Fibroblast of lung (primary cell): ENCODE measurements at regions not wholly inside any gene's neighbourhood (a gene's known extent, or its start where the extent isn't known, plus 50 kb on each side); places are given as distances from the start of the nearest gene placed in this dataset.

ENCODE experiments used
- DNase-seq, 2 donors: peaks; one replicate each; pipeline versions ENCODE4 v3.0.0 to v3.0.0-alpha.2; 2010; ENCODE audit warnings: low read depth in 2 of 2
- H2AFZ ChIP-seq: 2 replicates; pipeline ENCODE4 v1.5.1; 2012; ENCODE audit warnings: low read length, control low read depth, inconsistent platforms
- H3K27ac ChIP-seq: 2 replicates; pipeline ENCODE4 v1.5.1; 2011; ENCODE audit warnings: low read length, control low read depth; ENCODE audit not compliant: insufficient read depth
- H3K27me3 ChIP-seq: 2 replicates; pipeline ENCODE4 v1.5.1; 2011; ENCODE audit warnings: mild to moderate bottlenecking, low read length; ENCODE audit not compliant: control insufficient read depth, insufficient read depth
- H3K36me3 ChIP-seq: 2 replicates; pipeline ENCODE4 v1.5.1; 2011; ENCODE audit warnings: low read length; ENCODE audit not compliant: control insufficient read depth, insufficient read depth
- H3K4me1 ChIP-seq: 2 replicates; pipeline ENCODE4 v1.5.1; 2011; ENCODE audit warnings: low read length; ENCODE audit not compliant: control insufficient read depth, insufficient read depth; ENCODE audit errors: extremely low read depth
- H3K4me2 ChIP-seq: 2 replicates; pipeline ENCODE4 v1.5.1; 2011; ENCODE audit warnings: low read length, control low read depth; ENCODE audit not compliant: insufficient read depth; ENCODE audit errors: extremely low read depth
- H3K4me3 ChIP-seq, 4 experiments: fragments of 200-600 bp in 1 of 4; sonication (generic) in 1 of 4; replicated peaks in 1 of 4; 2 replicates each; pipeline ENCODE4 v1.5.1; 2011 to 2016; ENCODE audit warnings: low read length in 4 of 4, low read depth in 3 of 4, mild to moderate bottlenecking in 3 of 4, control low read depth in 2 of 4, inconsistent platforms in 1 of 4, mixed read lengths in 1 of 4; ENCODE audit not compliant: insufficient read depth in 1 of 4; ENCODE audit errors: control extremely low read depth in 1 of 4
- H3K79me2 ChIP-seq: 2 replicates; pipeline ENCODE4 v1.5.1; 2012; ENCODE audit warnings: mild to moderate bottlenecking, low read length, inconsistent platforms; ENCODE audit not compliant: control insufficient read depth, insufficient read depth
- H3K9ac ChIP-seq: 2 replicates; pipeline ENCODE4 v1.5.1; 2011; ENCODE audit warnings: mild to moderate bottlenecking, low read length, control low read depth; ENCODE audit not compliant: insufficient read depth
- H3K9me3 ChIP-seq: 2 replicates; pipeline ENCODE4 v1.5.1; 2012; ENCODE audit warnings: low read depth, low read length; ENCODE audit not compliant: control insufficient read depth, insufficient read depth
- H4K20me1 ChIP-seq: 2 replicates; pipeline ENCODE4 v1.5.1; 2011; ENCODE audit warnings: low read length; ENCODE audit not compliant: control insufficient read depth, insufficient read depth; ENCODE audit errors: extremely low read depth
- EZH2 ChIP-seq: IDR thresholded peaks from 2 replicates; pipeline ENCODE4 v1.5.1; 2012; ENCODE audit warnings: low read length, control low read depth, mild to moderate bottlenecking; ENCODE audit errors: missing control alignments
- TF ChIP-seq, protein P1 (sequence below), 2 donors: IDR thresholded peaks in 1 of 2; conservative IDR thresholded peaks in 1 of 2; 1 replicate in 1 of 2; 2 replicates in 1 of 2; pipeline ENCODE4 v1.5.1; 2011 to 2012; ENCODE audit warnings: low read length in 2 of 2, control low read depth in 1 of 2, inconsistent platforms in 1 of 2, low read depth in 1 of 2, mild to moderate bottlenecking in 1 of 2

DNA sequence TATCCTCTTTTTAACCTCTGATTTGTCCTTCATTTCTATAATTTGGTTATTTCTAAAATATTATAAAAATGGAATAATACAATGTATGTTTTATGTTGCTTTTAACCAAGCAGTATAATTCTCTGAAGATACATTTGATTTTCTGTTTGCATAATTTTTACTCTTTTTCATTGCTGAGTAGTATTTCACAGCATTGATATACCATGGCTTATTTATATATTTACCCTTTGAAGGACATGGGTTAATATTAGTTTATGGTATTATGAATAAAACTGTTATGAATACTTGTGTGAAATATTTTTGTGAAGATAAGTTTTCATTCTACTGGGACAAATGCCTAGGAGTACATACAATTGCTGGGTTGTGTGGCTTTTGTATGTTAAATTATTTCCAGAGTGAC is 748.6 kb downstream of the TENT5A start:
- Histone ChIP-seq H3K9ac (no peak overlapping the region), H3K4me3 (no peak overlapping the region), H3K9me3 (no peaks in the 10 kb centered on the region), H3K4me2 (no peak overlapping the region), H3K27ac (no peak overlapping the region), H3K4me1 (no peaks in the 10 kb centered on the region), H3K36me3 (no peaks in the 10 kb centered on the region), H2AFZ (no peak overlapping the region), H3K79me2 (no peaks in the 10 kb centered on the region), H3K27me3 (no peaks in the 10 kb centered on the region), H4K20me1 (no peaks in the 10 kb centered on the region)
- DNase-seq: no peak
- TF ChIP-seq EZH2: no peak
- TF ChIP-seq, protein P1, sequence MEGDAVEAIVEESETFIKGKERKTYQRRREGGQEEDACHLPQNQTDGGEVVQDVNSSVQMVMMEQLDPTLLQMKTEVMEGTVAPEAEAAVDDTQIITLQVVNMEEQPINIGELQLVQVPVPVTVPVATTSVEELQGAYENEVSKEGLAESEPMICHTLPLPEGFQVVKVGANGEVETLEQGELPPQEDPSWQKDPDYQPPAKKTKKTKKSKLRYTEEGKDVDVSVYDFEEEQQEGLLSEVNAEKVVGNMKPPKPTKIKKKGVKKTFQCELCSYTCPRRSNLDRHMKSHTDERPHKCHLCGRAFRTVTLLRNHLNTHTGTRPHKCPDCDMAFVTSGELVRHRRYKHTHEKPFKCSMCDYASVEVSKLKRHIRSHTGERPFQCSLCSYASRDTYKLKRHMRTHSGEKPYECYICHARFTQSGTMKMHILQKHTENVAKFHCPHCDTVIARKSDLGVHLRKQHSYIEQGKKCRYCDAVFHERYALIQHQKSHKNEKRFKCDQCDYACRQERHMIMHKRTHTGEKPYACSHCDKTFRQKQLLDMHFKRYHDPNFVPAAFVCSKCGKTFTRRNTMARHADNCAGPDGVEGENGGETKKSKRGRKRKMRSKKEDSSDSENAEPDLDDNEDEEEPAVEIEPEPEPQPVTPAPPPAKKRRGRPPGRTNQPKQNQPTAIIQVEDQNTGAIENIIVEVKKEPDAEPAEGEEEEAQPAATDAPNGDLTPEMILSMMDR (conservative IDR thresholded peaks at IDR 0.05 in 1 of 2, IDR thresholded peaks at IDR 0.05 in 1 of 2; ENCODE audit: low read depth in 1 of 2, low read length in 2 of 2): no peak

DNA sequence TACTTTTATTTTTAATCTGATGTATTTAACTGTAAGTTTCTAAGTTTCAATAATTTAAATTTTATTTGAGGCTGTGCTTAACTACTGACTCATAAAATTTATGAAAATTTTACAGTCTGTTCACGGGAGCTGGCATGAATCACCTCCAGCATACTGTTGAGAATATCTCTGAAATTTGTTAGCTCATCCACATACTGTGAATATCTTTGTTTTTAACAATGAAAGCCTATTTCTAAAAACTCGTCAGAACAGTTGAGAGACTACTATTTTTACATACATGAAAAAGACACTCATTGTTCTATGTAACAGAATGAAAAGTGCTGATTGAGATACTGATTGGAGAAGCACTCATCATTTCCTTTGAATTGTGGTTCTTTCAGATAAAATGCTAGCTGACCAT is 749.3 kb downstream of the TENT5A start:
- Histone ChIP-seq H3K4me1 (no peaks in the 10 kb centered on the region), H3K9ac (no peak overlapping the region), H3K4me2 (no peak overlapping the region), H3K9me3 (no peaks in the 10 kb centered on the region), H3K27ac (no peak overlapping the region), H2AFZ (no peak overlapping the region), H3K36me3 (no peaks in the 10 kb centered on the region), H3K4me3 (no peak overlapping the region), H3K79me2 (no peaks in the 10 kb centered on the region), H4K20me1 (no peaks in the 10 kb centered on the region), H3K27me3 (no peaks in the 10 kb centered on the region)
- peak in 1 of 2 donors; percentile 17 for DNase-seq
- TF ChIP-seq, protein P1 (conservative IDR thresholded peaks at IDR 0.05 in 1 of 2, IDR thresholded peaks at IDR 0.05 in 1 of 2; ENCODE audit: low read depth in 1 of 2, low read length in 2 of 2): no peak
- TF ChIP-seq EZH2: no peak

DNA sequence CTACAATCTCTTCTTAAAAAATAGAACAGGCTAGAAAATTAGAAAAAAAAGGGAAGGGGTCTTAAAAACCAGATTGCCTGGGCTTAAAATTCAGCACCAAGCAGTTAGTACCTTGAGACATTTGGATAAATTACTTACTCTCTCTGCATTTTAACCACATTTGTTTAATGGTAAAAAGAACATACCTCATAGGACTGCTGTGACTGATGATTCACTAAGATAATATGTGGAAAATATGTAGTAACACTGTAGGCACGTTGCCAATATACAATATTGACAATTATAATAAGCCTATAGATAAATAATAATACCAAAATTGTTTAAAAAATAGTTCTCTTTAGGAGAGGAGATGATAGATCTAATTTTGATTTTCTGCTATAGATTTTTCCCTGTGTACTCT is 750.4 kb downstream of the TENT5A start:
- H3K4me3 ChIP-seq: no peak overlapping the region
- H3K4me1 ChIP-seq: no peaks in the 10 kb centered on the region
- no peak overlapping the region for H3K4me2 ChIP-seq
- H2AFZ ChIP-seq: no peak overlapping the region
- DNase-seq: peak; percentile 15 to 16
- no peaks in the 10 kb centered on the region for H4K20me1 ChIP-seq
- TF ChIP-seq EZH2: no peak
- TF ChIP-seq, protein P1 (conservative IDR thresholded peaks at IDR 0.05 in 1 of 2, IDR thresholded peaks at IDR 0.05 in 1 of 2; ENCODE audit: low read depth in 1 of 2, low read length in 2 of 2): no peak
- H3K27ac ChIP-seq: no peak overlapping the region
- H3K9ac ChIP-seq: no peak overlapping the region
- no peaks in the 10 kb centered on the region for H3K9me3 ChIP-seq
- no peaks in the 10 kb centered on the region for H3K79me2 ChIP-seq
- no peaks in the 10 kb centered on the region for H3K27me3 ChIP-seq
- H3K36me3 ChIP-seq: no peaks in the 10 kb centered on the region
